Activated CD8-positive, alpha-beta memory T cell treated with anti-CD3 and anti-CD28 coated beads for 24 hours (primary cell): ENCODE measurements at regions not wholly inside any gene's neighbourhood (a gene's known extent, or its start where the extent isn't known, plus 50 kb on each side); places are given as distances from the start of the nearest gene placed in this dataset.

ENCODE experiments used
- DNase-seq: peaks from one replicate; pipeline ENCODE4 v3.0.0-alpha.2; 2020

GRCh38 chr2:239579524-239580198, 178.8 kb upstream of the HDAC4 start:
- no peak for DNase-seq

DNA sequence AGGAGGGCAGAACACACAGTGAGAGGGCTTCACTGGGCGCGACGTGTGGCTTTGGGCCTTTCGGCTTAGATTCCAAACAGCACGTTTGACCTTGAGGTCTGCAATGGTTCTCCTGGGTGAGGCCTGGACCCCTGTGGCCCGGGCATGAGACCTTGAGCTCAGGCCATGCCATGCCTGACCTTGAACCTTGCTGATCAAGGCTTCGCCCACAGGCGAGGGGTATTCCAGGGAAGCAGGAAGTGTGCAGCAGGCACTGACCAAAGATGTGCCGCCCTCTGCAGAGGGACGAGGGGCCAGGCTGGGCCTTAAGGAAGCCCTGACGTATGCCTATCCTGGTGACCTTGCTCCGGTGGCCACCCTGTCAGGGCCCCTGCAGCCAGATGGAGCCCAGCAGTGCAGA, 178.3 kb upstream of the HDAC4 start:
- DNase-seq = no peak

DNA sequence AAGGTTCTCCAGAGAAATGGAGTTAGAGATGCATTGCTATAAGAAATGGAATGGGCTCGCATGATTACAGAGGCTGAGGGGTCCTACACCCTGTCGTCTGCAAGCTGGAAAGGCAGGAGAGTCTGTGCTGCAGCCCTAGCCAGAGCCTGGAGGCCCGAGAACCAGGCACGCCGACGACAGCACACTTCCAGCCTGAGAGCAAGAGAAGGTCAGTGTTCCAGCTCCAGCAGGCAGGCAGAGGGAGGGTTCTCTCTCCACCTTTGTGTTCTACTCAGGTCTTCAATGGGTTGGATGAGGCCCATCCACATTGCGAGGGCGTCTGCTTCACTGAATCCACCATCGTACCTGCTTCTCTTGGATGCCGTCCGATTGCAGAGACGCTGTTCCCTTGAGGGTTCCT, 177.6 kb upstream of the HDAC4 start:
- no peak for DNase-seq

DNA sequence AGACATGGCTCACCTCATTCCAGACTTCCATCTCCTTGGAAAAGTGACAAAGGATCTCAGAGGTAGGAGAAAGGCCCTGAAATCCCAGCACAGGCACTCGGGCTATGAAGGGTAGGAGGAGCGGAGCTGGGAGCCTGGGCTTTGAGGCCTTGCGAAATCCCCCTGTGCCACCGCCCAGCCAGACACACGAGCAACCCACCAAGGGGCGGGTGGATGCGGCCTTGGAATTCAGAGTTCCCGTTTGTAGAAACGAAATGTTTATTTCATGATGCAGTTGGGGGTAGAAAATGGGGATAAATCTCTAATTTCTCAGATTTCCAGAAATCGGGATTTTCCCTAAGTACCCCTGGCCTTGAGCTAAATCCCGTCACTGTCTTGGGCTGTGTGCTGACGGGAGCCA, 177.1 kb upstream of the HDAC4 start:
- DNase-seq = no peak

GRCh38 chr2:239576784-239577685, 176.2 kb upstream of the HDAC4 start:
- DNase-seq = no peak

- no peak for DNase-seq
Measured at GRCh38 chr2:239575931-239576445, 175.2 kb upstream of the HDAC4 start.

DNA sequence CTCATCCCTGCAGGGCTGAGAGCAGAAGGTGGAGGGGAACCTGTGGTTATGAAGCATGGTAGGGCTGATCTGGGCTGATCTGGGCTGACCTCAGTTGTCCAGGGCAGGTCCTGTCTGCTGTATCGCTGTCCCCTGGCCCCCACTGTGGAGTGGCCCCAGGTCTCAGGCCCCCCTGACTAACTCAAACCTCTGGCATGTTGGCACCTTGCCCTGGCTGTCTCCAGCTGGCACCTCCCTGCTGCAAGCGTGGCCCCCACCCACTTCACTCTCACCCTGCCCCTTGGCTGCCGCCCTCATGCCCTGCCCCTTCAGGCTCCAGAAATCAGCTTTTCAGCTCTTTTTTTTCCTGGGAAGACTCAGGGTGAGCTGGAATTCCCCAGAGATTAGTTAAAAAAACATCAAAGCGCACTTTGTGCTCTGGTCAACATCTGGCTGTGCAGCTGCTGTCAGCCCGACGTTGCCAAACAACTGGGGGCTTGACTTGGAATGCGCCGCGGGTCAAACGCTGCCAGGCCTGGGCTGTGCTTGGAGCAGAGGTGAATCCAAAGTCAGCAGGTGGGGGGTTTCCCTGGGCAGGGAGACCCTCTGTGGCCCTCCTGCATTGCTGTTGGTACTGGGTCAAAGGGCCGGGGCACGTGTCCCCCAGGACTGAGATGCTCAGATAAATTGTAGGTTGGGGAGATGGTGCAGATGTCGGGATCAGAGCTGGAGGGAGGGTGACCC, 173.8 kb upstream of the HDAC4 start:
- DNase-seq = no peak

DNA sequence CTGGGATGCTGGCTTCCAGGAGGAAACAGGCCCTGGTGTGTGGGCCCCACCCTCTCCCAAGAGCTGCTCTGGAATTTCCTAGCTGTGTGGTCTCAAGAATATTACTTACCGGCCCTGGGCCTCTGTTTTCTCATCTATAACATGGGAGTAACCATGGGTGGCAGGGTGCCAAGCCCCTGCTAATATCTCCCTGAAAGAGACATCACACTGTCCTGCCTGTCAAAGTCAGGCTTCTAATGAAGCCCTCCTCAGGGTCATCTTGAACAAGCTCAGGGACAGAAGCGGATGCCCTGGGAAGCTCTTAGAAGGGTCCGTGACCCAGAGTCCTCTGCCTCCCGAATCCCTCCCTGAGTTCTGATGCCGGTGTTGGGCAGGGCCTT, 173.2 kb upstream of the HDAC4 start:
- no peak for DNase-seq

DNA sequence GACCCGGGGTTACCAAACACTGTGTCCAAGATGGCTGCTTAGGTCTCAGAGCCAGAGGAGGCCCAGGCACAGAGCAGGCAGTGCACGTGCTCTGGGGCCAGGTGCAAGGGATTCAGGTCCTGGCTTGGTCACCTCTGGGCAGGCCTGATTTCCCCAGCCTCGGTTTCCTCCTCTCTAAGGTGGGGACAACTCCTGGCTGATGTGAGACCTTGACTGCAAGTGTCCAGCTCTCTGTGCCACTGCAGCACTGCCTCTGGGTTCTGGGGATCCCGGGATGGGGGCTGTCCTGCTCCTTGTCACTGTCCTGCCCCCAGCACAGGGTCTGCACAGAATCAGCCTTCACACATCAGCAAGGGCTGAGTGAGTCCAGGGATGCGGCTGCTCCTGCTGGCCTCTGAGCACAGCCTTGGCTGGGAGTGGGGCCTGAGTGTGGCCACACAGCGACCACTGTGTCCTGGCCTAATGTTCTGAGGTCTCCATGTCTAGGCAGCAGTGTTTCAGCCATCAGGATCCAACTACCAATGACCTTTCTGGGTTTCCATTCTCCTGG, 170.2 kb upstream of the HDAC4 start:
- no peak for DNase-seq

DNA sequence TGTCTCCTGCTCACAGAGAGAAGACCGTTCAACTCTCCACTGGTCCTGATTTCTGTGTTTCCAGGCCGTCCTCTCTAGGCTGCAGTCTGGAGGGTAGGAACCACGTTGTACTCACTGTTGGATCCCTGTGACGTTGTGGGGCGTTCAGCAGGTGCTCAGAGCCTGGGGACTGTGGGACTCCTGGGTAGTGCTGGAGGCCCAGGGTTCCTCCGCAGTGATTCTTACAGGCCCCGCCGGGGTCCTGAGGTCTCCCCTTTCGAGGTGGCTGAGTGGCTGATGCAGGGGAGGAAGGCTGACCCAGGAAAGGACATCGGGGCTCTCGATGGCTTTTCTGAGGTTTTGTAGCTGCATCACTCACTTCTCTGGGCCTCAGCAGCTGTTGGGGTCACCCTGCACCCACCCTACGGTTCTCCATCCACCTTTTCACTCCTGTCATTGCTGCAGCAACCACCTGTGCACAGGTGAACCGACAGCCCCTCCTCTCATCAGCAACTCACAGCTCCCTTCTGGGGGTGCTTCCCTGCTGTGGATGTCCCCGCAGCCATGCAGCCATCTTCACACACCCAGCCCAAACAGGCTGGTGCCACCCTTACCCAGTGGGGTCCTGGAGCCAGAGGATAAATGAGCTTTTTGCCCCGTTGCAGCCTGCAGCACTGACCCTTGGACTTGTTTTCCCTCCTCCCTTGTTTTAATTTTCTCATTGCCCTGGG, 169.6 kb upstream of the HDAC4 start:
- DNase-seq = no peak

DNA sequence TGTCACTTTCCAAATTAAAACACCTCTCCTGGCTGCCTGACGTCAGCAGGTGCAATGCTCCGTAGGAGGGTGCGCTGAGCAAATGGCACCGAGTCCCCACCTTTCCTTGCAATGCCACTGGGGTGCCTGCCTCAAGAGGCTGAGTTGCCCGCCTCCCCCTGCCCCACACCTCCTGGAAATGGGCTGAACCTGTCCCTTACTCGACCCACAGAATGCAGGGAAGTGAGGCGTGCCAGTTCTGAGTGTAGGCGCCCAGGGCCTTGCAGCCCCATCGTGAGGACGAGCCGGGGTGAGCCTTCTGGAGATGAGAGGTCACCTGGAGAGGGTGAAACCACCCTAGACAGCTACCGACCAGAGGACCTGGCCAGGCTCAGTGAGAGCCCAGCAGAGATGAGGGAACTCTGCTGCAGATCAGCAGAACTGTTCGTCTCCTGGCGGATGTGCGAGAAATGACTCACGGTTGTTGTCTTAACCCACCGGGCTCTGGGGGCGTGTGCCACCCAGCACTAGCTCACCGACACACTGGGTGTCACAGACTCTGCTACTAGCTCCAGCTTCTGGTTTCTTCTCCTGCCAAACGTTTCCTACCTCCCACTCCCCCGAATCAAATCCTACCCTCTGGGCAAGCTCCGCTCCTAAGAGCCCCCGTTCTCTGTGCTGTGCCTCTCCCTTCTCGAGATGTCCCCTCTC, 168.7 kb upstream of the HDAC4 start:
- no peak for DNase-seq

DNA sequence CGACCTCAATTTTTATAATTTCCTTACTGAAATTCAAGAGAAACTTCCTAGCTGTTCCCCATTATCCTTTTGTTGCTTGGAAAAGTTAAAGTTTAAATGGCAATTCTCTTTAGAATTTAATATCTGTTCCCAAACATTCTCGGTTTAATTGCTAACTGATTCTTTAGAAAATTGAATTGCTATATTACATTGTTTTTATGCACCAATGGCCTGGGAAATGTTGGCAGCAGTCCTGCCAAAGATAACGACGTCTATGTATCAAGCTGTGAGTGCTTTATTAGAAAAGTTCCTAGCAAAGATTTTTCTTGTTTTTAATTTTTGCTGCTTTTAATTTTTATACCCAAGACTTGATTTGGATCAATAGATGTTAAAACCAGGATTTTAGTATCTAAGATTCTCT, 167.8 kb upstream of the HDAC4 start:
- no peak for DNase-seq

DNA sequence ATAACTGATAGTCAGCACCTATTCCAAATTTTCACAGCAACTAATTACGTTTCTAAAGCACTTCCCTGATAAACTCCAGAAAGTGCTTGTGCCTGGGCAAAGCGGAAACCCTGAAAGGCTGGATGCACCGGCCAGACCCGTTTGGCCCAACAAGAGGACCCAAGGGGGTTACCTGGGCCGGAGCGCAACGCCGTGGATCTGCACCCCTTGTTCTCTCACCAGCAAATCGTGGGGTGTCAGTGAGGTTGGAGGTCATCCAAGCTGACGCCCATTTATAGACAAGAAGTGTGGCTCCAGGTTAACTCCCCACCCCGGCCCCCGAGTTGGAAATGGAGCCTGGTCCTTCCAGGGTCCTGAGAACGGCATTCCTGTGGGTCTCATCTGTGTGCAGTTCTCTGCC, 167.0 kb upstream of the HDAC4 start:
- DNase-seq = no peak

DNA sequence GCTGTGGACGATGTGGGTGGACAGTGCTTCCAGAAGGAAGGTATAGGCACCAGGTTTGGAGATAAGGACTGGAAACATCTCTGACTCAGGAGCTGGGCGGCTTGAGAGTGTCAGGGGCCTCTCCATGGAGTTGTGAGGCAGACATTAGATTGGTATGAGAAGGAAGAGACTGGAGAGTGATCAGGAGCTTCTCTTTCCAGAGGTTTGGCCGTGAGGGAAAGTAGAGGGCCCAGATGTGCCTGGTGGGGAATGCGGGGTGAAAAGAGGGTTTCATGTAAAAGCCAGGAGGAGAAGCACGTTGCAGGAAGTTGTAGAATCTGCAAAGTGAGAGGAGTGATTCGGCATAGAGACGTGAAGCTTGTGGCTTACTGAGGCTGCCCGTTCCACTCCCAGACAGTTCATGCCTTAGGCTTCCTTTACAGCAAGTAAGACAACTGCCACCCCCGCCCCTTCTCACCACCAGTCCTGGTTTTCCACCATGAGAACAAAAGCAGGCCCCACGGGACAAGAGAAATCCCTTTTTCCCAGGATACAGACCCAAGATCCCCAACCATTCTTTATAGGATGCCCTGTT, 166.3 kb upstream of the HDAC4 start:
- DNase-seq = no peak

- no peak for DNase-seq
Measured at GRCh38 chr2:239566162-239566994, 165.6 kb upstream of the HDAC4 start.

DNA sequence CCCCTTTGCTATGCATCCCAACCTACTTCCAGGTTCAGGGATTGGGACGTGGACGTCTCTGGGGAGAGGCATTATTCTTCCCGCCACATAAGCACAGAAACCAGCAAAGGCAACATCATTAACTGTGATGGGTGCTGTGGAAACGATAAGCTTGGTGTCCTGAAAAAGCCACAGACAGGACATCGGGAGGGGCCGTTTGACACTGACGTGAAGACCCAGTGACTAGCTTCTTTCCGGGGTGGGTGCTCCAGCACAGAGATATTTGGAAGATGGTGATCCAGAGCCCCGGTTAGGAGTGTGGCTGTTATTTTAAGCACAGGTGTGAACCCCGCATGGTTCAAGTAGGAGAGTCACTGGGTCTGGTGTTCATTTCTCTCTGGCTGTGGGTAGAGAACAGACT, 163.8 kb upstream of the HDAC4 start:
- no peak for DNase-seq

GRCh38 chr2:239563561-239563960, 162.7 kb upstream of the HDAC4 start:
- no peak for DNase-seq

DNA sequence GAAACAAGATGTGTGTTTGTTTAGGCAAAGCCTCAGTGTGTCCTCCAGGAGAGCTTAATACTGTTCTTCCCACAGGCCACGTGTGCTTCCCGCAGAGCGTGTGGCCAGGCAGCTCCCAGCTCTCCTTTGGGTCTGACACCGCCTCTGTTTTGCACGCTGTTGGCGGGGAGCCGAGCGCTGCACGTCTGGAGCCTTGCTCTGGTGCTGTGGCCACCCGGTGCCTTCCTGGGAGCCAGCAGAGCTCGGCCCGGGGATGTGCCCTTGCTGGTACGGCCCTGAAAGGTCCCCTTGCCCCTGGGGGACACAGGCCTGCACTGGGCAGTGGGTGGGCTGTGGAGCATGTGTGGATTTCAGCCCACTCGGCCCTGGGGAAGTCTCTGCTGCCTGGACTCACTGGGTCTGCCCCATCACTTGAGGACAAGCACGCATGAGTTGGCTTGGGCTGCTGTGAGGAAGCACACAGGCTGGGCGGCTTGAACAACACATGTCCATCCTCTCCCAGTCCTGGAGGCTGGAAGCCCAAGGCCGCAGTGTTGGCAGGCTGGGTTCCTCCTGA, 160.7 kb upstream of the HDAC4 start:
- no peak for DNase-seq

DNA sequence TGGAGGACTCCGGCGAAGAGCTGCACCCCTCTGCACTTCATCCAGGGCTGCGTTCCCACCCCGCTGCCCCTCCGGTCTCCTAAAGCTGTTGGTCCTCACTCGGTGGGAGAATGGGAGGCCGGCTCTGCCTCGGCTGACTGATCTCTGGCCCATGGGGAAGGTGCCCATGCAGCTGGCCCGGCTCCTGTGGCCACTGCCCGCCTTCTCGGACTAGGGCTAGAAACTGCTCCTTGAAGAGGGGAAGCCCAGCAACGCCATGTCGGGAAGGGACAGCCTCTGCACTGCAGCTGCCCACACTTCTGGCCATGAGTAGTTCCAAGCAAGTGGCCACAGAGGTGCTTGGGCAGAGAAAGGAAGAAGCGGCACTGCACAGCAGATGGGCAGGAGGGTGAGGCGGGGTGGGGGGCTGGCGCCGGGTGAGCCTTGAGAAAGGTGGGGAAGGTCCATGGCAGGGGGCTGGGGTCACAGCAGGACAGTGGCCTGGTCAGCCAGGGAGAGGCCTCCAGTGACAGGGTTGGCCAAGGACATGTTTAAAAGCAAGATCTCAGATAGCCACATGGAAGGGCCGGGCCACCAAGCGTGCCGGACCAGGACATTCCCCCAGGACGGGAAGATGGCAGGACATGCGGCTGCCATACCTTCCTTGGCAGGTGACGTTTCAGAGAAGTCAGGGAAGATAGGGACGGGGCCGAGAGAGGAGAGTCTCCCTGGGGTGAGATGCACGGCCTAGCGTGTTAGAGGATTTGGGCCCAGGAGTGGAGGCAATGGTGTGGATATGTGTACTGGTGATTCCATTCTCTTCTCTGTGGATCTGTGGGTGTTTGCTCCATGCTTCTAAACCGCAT, 158.8 kb upstream of the HDAC4 start:
- no peak for DNase-seq
